HG02943 (cell line): ENCODE measurements at regions not wholly inside any gene's neighbourhood (a gene's known extent, or its start where the extent isn't known, plus 50 kb on each side); places are given as distances from the start of the nearest gene placed in this dataset.
"Not testable (repeated sequence)": the region's sequence is repeated elsewhere in the genome, so short reads cannot be mapped to it uniquely, and the experiment has no call there.

Experiments used
- ATAC-seq: cut with Tn5 transposase; IDR thresholded peaks from one replicate; pipeline ENCODE4 v1.9.1; 2021; ENCODE audit warnings: mild to moderate bottlenecking, low read depth, moderate library complexity; ENCODE audit not compliant: unreplicated experiment

DNA sequence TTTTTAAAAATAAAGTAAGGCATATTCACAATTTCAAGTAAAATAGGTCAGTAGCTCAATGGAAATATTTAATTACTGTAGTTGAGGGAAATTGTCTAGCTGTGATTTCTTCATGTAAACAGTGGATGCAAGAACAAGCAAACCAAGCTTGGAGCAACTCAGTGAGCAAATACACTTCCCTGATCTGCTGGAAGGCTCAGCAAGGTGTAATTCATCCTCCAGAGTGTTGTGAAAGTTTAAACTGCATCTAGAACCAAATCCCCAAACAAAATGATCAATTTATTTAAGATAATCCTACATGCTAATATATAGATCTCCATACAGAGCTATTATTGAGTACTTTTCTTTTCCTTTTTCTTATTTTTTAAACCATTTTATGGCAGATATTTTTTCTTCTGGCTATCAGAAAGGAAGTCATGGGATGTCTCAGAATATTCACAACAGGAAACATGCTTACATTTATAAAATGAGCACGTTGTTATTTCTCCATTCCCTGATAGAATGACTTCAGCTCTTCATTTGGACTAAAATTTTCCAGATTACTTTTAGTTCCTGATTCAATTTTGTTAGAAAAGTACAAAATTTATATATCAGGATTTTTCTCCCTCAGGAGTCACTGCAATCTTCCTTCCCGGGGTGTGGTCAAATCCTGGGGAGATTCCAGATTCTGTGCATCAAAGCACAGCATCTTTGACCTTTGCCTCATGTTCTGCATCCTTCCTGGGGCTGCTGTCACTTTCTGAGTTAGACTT lies 219.2 kb upstream of the ELL2 start:
- ATAC-seq: no peak

DNA sequence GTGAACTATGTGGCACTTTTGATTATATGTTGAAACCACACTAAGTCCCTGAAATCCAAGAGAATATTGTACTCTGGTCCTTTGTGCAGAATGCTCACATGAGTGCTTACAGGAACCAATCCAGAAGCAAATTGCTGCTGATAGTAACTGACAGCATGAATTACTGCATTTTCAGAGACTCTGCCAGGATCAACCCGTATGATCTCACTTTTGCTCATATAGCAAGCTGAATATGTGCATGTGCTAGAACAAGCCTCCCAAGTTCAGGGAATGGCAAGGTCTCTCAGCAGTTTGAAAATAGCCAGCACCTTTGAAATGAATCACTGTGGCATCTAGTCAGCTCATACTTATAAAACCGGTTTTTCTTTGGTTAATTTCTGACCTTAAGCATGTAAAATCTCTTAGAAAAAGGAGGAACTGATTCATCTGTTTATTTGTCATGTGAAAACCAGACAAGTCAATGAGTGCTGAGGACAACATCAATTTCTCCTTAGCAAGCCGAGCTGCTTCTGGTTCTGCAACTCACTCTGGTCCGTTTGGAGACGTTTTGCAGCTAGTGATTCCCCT lies 215.7 kb upstream of the ELL2 start:
- ATAC-seq: no peak

DNA sequence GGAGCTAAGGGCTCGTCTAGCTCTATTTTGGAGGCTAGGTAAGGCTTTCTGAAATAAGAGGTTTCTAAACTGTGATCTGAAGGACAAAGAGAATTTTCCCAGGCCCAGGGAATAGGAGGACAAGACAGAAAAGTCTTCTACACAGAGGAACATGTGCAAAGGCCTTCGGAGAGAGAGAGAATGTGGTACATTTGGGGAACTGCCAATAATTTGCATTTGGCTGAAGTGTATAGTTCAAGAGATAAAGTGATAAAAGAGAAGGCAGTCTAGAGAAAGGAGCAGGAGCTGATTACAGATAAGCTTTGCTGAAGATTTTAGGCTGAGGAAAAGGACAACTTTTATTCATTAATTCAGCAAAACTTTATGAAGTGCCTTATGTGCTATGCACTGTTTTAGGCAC lies 214.4 kb upstream of the ELL2 start:
- no peak for ATAC-seq

DNA sequence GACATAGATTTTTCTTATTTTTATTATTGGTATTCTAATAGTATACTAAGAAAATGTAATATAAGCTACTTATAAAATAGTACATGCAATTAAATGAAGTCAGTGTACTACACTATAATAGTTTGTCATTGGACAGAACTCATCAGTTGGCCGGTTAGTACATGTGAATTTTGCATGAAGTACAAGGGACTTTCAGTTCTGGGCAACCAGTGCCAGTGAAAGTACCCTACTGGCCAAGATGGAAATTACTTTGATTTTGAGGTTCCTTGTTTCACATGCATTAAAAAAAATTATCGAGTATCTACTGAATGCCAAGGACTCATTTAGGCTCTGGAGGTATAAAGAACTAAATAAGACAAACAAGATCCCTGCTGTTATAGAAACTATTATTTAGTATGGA lies 213.4 kb upstream of the ELL2 start:
- no peak for ATAC-seq

DNA sequence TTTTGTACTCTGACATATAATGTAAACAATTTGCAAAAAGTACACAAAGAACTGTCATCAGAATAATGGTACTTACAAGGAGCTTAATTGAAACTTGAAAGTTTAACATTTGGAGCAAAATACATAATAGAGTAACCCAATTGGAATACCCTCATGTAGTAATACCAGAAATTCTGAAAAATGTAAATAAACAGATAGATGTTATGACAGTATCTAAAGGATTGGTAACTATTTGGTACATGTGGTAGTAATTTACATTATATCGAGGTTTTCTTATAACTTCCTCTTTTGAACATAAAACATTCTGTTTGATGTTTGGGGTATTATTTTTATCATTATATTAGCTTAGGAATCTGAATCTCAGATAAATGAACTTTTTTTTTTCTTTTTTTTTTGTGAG lies 211.7 kb upstream of the ELL2 start:
- no peak for ATAC-seq

DNA sequence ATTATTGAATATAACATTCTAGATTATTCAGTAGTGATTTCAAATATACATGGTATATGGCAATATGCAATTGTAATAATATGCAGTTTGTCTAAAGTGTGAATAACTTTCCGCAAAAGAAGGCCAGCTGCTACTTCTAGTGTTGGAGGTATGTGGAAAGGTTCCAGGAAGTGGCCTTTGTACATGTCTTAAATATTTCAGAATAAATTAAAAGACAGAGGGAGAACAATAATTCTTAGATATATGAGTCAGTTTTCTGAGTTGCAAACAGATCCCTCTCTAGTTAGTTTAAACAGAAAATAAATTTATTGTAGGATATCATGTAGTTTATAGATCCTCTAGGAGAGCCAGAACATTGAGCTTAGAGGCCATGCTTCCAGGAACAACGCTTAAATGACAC lies 210.8 kb upstream of the ELL2 start:
- ATAC-seq: no peak

DNA sequence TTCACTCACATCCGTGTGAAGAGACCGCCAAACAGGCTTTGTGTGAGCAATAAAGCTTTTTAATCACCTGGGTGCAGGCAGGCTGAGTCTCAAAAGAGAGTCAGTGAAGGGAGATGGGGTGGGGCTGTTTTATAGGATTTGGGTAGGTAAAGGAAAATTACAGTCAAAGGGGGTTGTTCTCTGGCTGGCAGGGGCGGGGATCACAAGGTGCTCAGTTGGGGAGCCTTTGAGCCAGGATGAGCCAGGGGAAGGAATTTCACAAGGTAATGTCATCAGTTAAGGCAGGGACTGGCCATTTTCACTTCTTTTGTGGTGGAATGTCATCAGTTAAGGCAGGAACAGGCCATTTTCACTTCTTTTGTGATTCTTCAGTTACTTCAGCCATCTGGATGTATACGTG lies 210.3 kb upstream of the ELL2 start:
- ATAC-seq: not testable (repeated sequence)

DNA sequence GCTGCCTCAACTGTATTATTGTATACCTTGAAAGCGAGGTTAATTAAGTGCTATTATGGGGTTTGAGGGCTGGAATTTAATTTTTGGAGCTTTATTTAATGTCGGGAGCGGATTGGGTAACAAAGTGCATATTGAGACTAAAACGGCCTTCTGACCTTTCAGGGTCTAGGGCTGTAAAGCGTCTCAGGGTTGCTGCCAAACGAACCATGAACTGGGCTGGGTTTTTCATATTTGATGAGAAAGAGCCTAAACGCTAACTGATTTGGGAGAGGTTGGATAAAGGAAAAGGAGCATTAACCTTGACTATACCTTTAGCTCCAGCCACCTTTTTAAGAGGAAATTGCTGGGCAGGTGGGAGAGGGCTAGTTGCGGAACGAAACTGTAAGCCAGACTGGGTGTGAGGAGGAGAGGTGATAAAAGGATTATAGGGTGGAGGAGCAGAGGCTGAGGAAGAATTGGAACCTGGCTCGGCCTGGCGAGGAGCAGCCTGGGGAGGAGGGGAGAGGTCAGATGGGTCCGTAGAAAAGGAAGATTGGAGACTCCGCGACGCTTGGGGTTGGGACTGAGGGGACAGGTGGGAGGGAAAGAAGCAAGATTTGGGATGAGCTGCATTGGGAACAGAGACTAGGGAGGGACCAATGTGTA lies 209.0 kb upstream of the ELL2 start:
- not testable (repeated sequence) for ATAC-seq

DNA sequence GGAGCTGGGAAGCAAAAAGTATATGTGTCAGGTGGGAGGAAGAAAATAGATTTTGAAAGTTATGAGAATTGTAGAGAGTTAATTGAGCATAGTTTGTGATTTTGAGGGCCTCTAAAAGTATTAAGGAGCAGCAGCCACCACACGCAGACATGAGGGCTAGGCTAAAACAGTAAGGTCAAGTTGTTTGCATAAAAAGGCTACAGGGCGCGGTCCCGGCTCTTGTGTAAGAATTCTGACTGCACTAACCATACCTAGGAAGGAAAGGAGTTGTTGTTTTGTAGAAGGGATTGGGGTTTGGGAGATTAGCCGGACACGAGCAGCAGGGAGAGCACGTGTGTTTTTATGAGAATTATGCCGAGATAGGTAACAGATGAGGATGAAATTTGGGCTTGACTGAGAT lies 207.2 kb upstream of the ELL2 start:
- ATAC-seq: not testable (repeated sequence)

DNA sequence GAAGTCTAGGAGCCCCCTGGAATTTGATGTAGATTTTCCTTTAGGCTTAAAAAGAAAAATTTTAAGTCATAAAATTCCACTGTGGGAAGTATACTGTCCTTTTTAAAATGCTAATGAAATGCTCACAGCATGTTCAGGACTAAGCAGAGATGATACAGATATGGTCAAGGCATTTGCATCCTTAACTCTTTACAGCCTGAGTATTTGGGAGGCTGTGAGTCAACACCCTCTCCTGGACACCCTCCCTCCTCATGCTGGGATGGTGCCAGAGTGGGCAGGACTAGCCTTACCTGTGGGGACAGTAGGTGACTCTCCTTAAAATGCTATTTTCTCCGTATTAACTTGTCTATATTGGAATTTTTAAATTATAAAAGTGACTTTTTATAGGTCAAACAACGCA lies 197.4 kb upstream of the ELL2 start:
- no peak for ATAC-seq

DNA sequence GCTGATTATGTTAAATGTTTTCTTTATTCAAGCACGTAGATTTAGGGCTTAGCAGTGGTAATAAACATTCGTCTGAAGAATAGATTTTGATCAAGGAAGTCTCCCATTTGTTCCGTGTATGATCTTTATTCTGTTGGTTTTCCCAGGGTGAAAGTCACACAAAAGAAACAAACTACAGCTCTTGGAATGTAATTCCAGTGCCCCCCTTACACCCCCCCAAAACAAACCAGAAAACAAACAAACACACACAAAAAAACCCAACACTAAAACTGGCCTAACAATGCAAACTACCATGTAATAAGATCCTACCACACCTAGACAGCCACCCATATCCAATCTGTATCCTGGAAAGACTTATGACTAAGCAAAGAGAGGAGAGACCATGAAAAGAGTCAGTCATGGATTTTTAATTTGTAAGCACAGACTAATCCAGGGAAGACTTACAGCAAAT lies 196.2 kb upstream of the ELL2 start:
- no peak for ATAC-seq

DNA sequence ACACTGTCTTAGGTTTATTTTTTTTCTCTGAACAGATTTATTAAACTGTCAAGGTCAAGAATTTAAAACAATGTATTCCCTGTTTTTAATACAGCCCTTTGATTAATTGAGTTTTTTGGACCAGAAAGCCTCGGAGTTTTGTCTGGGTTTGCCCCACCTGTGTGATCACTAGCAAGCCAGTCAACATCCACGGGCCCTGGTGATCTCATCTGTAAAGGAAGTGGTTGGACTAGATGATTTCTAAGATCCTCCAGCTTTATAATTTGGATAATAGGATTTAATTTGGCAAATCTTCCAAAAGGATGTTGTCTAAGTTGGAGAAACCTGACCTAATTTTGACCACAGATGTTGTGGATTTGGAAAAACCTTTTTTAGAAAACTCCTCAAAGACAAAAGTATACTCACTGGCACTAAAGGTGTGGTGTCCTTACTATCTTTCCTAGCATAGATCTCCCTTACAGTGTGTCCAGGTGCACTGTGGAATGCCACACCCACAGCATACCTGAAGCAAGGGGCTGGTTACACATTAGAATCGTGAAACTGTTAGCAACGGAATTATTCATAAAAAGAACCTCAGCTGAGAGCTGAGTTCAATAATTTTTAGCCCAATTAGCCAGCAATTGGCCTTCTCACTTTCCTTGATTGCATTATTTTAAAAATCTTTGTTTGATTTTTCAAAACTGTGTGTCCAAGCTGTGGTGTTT lies 195.6 kb upstream of the ELL2 start:
- no peak for ATAC-seq

DNA sequence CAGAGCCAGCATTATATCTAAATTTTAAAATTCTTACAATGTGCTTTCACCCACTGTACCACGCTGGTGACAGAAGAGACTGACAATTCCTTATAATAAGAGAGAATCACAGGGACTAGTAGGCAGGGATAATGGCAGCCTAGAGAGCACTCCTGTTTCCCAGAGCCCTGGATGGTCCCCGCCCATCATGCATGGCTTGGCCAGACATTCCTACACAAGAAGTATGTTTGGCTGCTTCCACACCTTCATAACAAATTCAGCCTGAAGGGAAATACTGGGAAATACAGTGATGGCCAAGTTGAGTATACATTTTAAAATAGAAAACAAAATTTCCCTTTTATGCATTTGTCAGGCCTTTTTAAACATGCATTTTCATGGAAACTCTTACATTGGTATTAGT lies 193.5 kb upstream of the ELL2 start:
- ATAC-seq: no peak

DNA sequence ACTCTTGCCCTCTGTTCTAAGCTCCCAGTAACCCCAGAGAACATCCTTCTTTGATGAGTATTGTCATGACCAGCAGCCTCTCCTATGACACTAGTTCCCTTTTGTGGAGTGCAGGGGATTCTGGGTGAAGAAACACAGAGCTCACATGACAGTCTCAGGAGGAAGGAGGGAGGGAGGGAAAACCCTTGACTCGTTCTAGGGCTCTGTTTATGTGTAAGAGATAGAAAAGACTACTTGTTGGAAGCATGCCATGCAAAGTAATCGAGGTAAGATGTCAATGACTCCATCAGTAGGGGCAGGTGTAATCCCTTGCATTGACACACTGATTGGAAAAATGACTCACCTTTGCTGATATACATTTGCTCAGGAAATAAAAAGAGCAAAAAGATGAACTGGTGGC lies 190.2 kb upstream of the ELL2 start:
- no peak for ATAC-seq

DNA sequence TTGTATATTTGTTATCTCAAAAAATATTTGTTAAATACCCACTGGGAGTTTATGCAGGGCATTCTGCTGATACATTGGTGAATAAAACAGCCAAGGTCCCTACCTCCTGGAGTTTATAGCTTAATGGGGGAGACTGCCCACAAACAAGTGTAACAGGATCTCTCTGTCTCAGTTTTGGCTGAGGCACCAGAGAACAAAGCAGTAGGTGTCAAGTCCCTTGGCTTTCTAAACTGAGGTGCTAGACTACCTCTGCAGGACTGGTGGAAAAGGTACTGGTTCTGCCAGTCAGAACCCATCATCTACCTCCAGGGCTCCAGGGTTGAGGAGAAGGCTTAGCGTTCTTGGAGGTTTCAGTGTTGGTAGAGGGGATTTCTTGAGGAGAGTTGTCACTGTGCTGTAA lies 188.4 kb upstream of the ELL2 start:
- ATAC-seq: no peak

DNA sequence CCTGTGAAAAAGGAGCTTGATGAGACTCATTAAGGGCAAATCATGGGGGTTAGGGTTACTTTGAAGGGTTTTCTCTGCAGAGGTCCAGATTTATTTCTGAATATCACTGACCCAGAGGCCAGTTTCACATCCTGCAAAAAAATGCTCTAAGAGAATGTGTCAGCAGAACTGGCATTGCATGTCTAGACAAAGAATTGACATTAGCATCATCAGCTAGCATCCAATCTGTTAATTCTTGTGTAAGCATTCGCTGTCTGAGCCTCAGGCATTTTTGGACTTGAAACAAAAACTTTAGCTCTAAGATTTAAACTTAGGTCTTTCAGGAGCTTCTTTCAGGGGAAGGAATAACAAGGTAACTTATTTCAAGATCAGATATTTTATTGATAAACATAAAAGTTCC lies 187.9 kb upstream of the ELL2 start:
- no peak for ATAC-seq

DNA sequence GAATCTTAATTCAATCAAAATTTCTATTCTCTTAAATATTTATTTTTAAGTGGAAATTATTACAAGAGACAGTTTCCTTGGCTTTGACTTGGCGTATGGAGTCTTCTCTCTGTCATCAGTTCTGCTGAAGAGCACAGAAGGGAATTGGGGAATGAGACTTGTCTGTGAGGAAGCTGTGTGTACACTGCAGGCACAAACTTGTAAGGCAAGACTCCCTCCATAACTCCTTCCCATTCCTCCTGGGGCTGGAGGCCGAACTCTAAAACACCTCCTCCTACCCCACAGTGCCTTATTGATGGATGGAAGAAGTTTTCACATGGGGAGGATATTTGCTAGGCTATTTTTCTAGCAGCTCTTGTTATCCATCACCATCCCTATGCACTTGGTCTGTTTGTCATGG lies 187.4 kb upstream of the ELL2 start:
- ATAC-seq: no peak

DNA sequence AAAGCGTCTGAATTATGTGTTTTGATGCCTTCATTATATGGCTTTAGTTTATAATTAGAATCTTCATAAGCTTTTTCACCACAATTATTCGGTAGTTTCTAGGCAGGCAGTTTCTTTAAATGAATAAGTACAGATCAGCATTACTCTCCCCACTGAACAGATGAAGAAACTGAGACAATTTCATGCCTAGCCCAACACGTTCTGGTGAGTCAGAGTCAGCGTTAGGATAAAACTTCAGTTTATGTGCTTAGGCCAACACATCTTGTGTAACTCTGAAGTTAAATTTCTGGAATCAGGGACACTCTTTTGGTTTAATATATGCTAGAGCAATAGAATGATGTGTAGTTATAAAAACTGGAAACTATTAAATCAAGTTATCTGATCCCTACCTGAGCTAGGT lies 186.7 kb upstream of the ELL2 start:
- no peak for ATAC-seq

DNA sequence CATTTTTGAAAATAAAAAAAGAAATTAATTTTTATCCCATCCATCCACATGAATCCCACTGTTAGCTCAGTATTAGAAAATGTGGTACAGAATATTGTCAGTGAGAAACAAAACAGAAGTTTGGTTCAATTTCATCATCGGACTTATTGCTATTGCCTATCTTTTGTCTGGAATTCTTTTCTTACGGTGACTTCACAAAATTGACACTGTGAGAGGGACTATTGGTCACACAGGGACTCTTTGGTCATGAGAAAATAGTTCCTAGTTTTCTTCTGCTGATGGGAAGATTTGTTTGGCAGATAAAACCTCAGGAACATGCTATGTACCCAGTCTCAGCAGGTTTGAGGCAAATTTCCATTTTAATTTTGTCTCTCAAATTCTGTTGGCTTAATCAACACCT lies 186.2 kb upstream of the ELL2 start:
- no peak for ATAC-seq

DNA sequence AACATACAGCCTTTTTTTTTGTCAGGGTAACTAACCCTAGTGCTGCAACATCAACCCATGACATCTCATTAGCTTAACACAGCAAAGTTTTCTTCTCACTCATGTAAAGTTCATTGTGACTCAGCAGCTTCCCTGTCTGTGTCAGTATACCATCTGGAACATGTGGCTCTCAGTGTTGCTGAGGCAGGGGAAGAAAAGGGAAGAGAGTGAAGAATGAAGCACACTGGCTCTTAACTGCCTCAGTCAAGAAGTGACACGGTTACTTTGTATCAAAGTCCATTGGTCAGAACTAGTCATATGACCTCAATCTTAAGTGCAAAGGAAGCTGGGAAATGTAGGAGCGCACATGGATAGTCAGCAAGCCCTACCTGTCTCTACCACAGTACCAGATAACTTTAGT lies 185.0 kb upstream of the ELL2 start:
- no peak for ATAC-seq

DNA sequence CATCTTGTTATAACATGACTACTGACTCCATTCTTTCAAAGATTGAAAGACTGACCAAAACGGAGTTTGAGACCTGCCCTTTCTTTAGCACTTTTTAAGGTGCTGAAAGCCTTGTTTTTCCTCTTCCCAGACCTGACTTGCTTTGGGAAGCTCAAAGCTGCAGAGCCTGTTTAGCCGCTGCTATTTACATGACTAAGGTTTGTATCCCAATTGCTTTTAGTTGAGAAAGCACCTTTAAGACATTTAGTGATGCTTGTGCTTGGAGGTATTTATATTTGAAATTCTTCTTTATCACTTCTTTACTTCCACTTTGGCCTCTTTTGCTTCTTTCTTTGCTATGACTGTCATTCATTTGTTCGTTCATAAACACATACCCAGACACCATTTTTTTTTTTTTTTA lies 182.6 kb upstream of the ELL2 start:
- ATAC-seq: no peak
